ENCODE measurements at regions not wholly inside any gene's neighbourhood (a gene's known extent, or its start where the extent isn't known, plus 50 kb on each side); places are given as distances from the start of the nearest gene placed in this dataset.

GRCh38 chr2:118310681-118311429 is 222.6 kb downstream of the INSIG2 start:
- no peak for DNase-seq

GRCh38 chr2:118309946-118310680 is 221.8 kb downstream of the INSIG2 start:
- peak; percentile 85 for DNase-seq

- peak; percentile 30 for DNase-seq
Observed at GRCh38 chr2:118309257-118309945, 221.1 kb downstream of the INSIG2 start.

- no peak for DNase-seq
Observed at GRCh38 chr2:118307864-118308263, 219.6 kb downstream of the INSIG2 start.

- DNase-seq, result no peak
Observed at GRCh38 chr2:118301248-118301647, 213.0 kb downstream of the INSIG2 start.

- no peak for DNase-seq
Observed at GRCh38 chr2:118300832-118301231, 212.6 kb downstream of the INSIG2 start.

GRCh38 chr2:118296663-118297062 is 208.4 kb downstream of the INSIG2 start:
- DNase-seq, result no peak

- DNase-seq, result no peak
Observed at GRCh38 chr2:118295592-118296390, 207.5 kb downstream of the INSIG2 start.

- DNase-seq, result no peak
Observed at GRCh38 chr2:118294063-118294462, 205.8 kb downstream of the INSIG2 start.

- DNase-seq, result no peak
Observed at GRCh38 chr2:118292991-118293390, 204.7 kb downstream of the INSIG2 start.

GRCh38 chr2:118291251-118291880 is 203.1 kb downstream of the INSIG2 start:
- no peak for DNase-seq

- DNase-seq, result no peak
Observed at GRCh38 chr2:118290411-118291250, 202.4 kb downstream of the INSIG2 start.

- DNase-seq, result no peak
Observed at GRCh38 chr2:118279005-118279404, 190.7 kb downstream of the INSIG2 start.

- no peak for DNase-seq
Observed at GRCh38 chr2:118278046-118278445, 189.8 kb downstream of the INSIG2 start.

- no peak for DNase-seq
Observed at GRCh38 chr2:118274841-118275510, 186.7 kb downstream of the INSIG2 start.

GRCh38 chr2:118272391-118272790 is 184.1 kb downstream of the INSIG2 start:
- DNase-seq, result no peak

GRCh38 chr2:118269408-118270051 is 181.3 kb downstream of the INSIG2 start:
- peak; percentile 93 for DNase-seq

GRCh38 chr2:118268268-118268667 is 180.0 kb downstream of the INSIG2 start:
- DNase-seq, result no peak

GRCh38 chr2:118265873-118266455 is 177.7 kb downstream of the INSIG2 start:
- DNase-seq, result no peak

Measured in NCI-H510A treated with DMSO at 0.1 percent for 48 hours (cell line).